Myocyte (in vitro differentiated cells): ENCODE measurements at regions not wholly inside any gene's neighbourhood (a gene's known extent, or its start where the extent isn't known, plus 50 kb on each side); places are given as distances from the start of the nearest gene placed in this dataset.

Experiments used
- DNase-seq: peaks from one replicate; pipeline ENCODE4 v3.0.0-alpha.2; 2012; ENCODE audit warnings: low read depth

DNA sequence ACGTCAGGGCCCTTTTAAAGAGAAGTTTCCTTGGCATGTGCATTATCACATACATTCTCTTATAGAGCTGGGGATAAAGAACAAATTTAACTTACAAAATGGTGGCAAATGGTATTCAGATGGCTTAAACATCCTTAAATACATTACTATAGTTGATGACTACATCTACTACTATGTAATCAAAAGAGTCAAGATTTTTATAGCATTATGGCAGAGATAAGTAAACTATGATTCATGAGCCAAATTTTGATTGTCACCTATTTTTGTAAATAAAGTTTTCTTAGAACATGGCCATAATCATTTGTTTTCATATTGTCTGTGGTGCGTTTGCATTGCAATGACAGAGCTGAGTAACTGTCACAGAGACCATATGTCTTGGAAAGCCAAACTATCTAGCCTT, 1188.6 kb upstream of the TENM4 start:
- DNase-seq = no peak

DNA sequence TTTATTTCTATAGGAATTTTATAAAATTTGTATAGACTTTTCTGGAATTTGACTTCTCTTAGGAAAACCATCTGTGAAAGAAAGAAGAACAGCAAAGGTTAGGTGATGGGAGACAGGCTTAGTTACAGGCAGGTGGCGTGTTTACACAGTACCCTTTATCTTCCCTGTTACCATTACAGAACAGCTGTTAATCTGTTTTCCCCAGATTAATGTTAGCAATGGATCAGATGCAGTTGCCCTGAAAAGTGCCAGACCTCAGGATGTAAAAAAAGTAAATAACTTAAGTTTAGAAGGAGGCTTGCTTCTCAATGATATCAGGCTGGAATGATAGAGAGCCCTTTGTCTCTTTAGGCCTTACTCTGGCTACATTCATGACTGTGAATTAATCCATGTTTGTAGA, 1186.5 kb upstream of the TENM4 start:
- DNase-seq = no peak

DNA sequence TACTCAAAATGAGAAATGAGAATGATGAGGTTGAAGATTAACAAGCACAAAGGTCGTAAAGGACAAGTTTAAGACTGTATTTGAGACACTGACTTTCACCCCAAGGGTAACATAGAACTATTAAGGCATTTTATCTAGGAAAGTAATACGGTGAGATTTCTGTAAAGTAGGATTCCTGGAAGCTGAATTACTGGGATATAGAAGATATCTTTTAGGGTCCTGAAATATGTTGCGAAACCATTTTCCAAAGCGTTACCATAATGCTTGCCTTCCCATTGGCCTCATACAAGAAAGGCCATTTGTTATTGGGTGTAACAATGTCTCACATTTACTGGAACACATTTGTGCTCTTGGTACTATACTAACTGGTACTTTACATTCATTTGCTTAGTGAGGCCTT, 1185.9 kb upstream of the TENM4 start:
- no peak for DNase-seq

DNA sequence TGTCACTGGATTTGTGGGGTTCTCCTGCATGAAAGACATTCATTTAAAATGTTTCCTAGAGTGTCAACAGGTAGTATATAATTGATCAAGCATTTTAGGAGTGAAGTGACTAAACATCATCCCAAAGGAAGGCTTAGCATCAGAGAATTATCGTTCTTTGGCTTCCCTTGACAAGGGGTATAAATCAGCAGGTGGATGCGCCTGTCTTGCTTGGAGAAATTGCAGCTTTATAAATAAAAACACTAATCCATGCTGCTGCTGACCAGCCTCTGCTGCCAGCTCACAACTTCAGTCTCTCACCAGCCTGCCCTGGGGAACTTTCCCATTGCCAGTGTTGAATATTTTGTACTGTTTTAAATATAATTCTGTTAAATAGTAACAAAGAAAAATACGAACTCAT, 1184.7 kb upstream of the TENM4 start:
- DNase-seq = no peak

DNA sequence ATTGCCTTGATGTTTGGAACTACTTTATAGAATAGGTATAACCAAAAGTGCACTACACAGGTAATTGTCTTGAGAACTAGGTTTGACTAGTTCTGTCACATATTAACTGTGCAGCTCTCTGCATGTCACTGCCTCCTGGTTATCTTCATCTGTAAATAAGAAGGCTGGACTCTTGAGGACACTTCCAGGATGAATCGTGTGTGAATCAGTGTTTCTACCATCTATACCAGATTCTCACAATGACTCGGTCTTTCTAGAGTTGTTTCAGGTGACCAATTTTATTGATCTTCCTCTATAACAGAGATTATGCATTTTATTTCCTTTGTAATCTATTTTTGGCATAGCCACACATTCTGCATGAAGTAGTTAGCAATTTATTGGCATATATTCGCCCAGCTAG, 1181.0 kb upstream of the TENM4 start:
- DNase-seq = no peak

DNA sequence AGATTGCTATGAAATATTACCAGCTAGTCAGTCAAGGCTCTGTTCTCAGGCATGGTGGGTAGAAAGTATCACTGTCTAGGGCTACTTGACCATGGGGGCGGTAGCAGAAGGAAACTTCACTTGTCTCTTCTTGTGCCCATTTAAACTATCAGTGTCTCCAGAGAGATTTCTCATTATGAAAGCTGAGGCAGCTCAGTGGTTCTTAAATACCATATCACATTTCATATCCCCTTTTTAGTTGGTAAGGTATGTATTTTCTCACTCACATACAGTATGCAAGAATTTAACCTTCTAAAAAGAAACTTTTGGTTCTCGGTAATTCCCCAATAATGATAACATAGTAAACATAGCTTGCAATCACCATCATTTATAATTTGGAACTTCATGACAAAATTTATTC, 1180.0 kb upstream of the TENM4 start:
- DNase-seq = no peak

DNA sequence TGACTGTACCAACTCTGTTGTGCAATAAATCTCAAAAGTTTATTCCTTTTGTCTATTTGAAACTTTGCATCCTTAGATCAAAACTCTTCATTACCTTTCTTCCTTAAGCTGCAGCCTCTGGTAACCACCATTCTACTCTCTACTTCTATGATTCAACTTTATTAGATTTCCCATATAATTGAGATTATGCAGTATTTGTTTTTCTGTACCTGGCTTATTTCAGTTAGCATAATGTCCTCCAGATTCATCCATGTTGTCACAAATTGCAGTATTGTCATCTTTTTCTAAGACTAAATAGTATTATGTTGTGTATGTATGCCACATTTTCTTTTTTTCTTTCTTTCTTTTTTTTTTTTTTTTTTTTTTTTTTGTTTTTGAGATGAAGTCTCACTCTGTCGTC, 1176.3 kb upstream of the TENM4 start:
- DNase-seq = no peak

DNA sequence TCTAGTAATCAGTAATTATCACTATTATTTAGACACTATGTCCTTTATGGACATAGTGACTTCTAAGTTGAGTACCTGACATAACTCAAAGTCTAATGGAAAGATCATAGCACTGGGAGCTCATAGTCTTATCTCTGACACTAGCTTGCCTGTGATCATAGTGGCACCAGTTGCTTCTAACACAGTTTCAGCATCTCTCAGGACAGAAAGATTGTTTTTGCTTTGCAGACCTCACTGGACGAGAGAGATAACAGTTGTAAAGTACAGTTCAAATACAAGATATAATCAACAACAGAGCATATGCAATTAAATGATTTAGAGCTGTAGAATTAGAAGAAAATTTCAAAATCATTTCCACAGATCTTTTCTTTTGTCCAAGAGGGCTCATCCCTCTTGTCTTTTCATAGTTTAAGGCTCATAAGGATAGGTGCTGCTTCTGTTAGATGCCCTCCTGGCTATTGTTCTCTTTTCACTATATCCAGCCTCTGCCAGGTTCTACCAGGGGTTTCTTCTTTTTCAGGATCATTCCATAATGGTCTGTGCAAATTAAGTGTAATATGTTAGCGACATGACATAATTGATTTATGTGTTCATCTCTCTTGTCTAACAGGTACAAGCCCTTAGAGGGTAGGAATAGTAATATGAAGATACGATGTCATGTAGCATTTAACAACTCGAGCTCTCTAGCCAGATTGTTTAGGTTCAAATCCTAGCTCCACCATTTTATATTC, 1175.4 kb upstream of the TENM4 start:
- no peak for DNase-seq

DNA sequence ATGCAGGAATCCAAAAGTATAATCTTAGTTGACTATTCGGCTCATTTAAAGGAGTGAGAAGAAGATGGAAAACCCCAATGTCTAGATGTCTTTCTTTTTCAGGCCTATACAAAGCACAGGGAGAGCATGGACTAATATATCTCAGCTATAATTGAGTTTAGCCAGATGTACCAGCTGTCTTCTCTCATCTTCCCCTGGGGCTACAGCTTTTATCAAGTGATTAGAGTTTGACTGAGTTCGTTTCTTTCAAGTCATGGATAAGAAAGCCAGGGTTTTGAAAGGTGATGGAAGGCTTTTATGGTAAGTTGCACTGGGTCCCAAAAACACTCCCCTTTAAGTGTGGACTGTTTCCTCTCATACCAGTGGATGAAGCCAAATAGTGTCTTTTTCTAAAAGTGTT, 1172.8 kb upstream of the TENM4 start:
- no peak for DNase-seq

DNA sequence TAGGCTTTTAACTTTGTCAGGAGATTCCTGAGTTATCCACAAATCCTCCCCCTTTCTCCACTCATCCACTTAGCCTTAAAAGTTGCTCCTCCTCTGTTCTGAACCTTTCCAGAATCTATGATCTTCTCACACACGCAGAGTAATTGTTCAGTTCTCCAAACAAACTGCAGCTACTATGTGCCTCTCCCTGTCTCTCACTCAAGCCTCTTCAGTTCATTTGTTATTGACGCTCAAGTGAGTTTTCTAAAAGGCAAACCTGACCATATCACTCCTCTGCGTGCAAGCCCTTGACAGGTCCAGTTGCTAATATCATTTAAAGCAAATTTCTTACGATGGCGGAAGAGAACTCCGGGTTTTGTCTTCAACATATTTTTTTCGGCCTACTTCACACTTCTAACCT, 1169.7 kb upstream of the TENM4 start:
- DNase-seq = no peak

DNA sequence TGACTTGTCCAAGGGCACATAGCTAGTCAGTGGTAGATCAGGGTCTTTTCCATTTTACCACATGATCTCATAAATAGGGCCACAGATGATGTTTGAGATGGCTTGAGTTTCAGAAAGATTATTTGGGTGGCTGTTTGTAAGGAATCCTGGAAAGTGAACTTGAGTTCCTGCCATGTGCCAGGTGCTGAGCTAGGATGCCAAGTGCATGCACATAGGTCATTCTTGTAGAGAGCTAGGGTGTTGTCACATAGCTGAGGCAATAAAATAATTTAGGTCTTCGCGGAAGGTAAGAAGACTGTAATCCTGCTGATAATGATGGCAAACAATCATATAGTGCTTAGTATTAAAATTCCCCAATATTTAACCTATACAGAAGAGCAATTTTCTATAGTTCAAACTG, 1162.6 kb upstream of the TENM4 start:
- DNase-seq = no peak

DNA sequence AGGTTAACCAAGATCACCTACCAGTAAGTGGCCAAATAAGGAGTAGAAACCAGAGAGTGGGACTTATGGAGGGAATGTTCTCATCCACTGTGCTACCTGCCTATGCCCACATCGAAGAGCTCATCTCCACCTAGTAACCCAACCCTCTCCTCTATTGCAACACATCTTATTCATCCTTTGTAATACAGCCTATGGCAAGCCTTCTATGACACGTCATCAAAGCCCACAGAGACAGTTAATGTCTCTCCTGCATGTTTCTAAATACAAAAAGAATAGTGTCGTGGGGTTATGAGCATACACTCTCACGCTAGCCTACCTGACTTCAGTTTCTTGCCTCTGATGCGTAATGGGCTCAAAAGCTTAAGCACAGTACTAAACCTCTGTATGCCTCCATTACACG, 1158.1 kb upstream of the TENM4 start:
- no peak for DNase-seq

DNA sequence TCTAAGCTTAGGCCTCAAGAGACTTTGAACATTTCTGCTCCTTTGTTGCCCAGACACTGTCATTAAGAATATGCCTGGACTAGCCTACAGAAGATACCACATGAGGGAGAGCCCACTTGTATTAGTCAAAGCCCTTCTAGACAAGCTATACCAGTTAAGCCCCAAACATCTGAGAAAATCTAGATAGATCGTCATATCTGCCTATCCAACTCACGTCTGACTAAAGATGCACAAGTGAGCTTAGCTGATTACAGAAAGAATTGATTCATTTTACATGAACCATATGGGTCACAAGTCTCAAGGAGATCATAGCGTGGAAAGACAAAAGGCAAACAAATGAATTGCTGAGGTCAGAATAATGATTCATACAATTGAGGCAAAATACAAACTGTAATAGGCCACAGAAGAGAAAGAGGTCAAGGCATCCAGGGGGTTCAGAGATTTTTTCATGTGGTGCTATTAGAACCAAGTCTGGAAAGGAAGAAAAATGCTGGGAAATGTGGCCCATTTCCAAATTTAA, 1155.5 kb upstream of the TENM4 start:
- no peak for DNase-seq

DNA sequence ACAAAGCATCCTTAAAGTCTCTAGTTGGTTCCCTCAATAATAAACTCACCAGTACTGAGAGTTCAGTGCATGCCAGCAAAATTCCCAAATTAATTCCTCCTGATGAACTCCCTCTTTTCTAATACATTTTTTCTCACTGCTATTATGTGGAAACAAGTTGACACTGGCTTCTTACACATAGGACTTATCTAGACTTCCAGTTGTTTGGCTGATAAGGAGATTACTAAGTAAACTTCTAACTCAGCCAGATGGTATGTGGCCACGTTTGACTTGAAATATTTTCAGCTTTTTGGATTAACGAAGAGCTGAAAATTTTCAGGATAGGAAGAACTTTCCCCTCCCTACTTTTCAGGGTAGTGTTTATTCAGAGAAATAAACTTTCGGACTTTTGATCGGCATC, 1154.2 kb upstream of the TENM4 start:
- DNase-seq = no peak

DNA sequence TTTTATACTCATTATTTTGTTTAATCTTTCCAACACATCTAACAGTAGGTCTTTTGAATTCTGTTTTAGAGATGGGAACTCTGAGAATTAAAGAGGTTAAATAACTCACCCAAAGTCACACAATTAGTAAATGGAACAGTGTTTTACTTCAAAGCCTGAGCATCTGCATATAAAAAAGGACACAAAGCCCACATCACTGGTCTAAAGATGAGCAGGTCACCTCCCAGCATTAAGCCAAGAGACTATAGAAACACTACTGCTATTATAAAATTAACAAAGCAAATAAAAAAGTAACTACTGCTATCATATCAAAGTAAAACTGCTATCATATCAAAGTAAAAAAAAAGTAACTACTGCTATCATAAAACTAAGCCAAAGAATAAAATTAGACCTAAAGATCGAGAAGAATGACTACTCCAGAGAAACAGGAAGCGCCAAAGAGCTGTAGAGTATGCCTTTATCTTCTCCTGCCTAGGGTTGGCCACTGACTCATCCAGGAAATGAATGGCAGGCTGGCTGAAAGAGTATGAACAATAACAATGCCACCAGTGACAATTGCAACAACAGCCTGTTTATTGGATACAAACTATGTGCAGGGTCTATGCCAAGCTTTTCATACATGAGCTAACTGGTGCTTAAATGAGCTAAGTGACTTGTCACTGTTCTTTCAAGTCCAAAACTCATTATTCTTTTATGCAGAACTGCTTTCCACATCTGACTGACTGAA, 1153.0 kb upstream of the TENM4 start:
- DNase-seq = no peak

DNA sequence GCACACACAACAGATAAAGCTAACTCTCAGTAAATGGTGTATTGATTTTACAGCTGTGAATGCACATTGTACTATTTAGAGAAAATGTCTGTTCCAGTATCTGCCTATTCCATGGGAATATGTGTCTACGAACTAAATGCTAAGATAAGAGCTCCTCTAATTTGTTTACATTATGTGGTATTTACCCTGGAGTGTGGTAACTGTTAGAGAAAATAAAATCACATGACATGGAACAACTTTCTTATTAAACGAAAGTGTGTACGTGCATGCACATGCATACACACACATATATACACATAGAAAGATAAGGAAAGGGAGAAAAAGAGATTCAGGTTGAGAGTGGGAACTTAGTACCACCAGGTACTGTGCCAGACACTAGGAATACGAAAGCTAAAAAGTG, 1151.7 kb upstream of the TENM4 start:
- DNase-seq = no peak

DNA sequence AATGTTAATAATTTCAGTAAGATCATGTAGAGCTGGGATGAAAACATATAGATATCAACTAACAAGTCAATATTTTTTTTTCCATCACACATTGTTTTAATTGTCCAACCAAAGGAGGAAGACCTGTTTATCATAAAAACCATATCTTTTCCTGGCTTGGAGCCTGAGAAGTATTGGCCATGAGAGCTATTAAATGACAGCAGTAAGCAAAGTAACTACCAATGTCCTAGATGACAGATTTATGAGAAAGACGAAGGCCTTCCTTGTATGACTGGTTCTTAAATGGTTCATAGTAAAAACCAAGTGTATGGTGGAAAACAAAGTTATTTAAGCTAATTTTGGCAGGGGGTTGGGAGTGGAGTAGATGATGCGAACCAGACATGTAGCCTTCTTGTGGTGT, 1147.1 kb upstream of the TENM4 start:
- DNase-seq = no peak

DNA sequence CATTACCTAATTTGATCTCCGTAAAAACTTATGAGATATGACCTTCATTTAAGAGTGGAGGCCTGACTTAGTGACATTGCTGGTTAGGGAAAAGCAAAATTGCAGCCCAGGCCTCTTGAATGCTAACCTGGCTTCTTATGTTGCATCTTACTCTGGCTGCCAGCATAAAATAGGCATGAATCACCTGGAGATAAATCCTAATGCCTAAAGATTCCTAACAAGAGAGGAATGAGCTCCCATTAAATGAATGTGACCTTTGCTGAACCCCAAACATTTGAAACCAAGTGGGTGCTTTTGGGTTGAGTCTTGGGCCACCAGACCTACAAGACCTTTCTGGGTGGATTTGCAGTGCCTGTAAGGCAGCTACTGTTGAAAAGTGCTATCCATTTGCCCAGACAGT, 1145.6 kb upstream of the TENM4 start:
- no peak for DNase-seq

DNA sequence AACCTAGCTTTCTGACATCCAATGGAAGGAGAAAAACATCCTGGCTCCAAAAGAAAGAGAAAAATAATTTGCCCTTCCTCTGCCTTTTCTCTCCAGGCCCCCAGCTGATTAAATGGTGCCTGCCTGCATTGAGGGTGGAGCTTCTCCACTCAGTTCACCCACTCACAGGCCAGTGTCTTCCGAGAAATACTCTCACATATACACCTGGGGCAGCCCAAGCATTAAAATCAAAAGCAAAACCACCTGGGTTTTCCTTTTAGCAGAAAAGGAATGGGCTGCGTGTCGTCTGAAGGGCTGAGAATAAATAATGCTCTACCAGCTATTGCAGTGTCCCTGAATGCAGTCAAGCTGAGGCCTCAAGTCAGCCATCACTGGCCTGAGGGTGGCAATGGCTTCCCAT, 1143.8 kb upstream of the TENM4 start:
- no peak for DNase-seq

DNA sequence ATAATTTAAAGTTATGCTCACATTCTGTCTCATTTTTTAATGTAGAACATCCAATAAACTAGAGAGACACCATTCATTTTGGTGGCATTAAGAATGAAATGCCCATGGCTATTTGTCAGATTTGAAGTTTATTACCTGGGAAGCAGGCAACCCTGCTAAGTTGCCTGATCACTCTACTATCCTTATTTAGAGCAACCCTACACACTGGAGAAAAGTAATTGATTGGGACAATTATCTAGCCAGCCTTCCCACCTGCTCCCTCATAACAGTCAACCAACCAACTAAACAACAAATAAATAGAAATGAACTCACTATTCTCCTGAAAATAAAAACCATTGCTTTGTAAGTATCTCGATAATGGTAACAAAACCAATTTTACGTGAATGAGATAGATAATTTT, 1129.0 kb upstream of the TENM4 start:
- DNase-seq = no peak

DNA sequence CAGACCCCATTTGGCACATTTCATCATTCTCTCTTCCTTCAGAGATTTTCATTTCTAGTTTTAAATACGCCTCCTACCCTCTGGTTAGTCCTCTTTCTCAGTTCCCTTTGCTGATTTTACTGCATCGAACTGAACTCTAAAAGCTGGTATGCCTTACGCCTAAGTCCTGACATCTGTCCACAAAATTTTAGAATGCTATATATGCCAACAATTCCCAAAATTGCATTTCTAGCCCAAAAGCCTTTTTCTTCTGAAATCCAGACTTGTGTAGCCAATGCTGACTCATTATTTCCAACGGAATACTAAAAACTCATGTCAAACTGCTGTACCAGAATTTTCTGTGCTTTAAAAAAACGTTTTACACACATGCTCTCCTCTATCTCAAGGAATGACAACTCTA, 1124.4 kb upstream of the TENM4 start:
- DNase-seq = no peak

DNA sequence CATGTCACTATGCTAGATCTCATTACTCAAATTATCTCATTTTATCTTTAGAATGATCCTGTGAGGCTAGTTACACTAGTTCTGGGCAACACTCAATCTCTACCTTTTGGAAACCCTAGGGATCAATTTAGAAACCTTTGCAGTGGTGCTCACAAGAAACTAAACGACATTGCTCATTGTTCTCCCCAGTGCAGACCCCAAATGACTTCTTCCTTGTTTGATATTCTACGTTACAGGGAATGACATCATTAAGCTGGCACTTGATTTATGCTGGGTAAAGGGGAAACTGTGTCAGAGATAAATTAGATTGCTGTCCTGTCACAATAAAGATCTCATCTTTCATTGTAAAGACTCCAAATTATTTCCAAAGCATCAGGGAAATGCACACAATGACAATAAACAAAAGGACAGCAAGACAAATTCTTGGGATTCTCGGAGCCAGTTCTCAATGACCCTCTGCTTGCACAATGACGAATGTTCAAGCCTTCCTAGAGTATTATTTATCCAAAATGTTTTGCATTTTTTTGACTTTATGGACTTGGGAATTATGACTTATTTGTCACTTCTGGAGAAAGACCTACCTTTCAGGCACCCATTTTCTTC, 1121.8 kb upstream of the TENM4 start:
- no peak for DNase-seq

DNA sequence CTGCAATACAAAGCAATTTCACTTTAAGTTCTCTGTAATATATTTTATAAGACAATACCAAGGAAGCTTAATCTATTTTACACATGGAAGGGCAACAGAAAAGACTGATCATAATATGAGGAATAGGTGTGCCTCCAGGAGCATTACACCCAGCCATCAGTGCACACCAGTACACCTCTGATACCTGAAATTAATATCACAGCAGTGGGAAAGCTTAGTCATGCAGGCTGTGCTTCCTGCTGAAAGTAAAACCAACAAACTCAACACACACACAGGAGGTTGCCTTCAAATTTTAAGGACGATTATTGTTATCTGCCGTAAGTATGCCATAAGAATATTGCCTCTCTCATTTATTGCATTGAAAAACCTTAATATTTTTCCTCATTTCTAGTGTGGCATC, 1119.1 kb upstream of the TENM4 start:
- no peak for DNase-seq
